ENCODE measurements at regions not wholly inside any gene's neighbourhood (a gene's known extent, or its start where the extent isn't known, plus 50 kb on each side); places are given as distances from the start of the nearest gene placed in this dataset.

DNA sequence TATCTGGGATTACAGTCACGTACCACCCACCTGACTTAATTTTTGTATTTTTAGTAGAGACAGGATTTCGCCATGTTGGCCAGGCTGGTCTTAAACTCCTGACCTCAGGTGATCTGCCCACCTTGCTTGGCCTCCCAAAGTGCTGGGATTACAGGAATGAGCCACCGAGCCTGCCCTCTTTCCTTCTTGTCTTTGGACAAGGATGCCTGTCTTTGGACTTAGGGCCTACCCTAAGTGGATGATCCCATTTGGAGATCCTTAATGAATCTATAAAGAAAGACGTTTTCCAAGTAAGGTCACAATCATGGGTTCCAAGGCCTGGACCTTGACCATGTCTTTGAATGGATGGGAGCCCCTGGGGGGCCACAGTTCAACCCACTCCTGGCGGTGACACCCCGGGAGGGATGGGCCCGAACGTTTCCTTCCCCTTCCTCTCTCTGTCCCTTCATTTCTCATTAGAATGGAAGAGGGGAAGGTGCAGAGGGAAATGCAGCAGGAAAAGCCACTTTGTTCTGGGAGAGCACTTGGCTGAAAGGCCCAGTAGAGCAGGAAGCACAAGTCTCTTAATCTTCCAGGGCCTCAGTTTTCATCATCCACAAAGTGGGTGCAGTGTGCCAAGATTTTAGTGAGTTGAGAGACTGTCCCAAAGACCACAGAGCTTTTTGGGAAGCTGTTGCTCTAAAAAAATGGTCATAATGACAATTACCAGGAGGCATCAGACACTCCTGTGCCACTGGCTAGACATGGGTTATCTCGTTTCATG lies 353.3 kb downstream of the SEC14L1 start:
- H3K27me3 Mint-ChIP-seq, result no peaks in the 10 kb centered on the region
- Histone ChIP-seq H3K9me3 (no peaks in the 10 kb centered on the region), H3K36me3 (ENCODE audit: control insufficient read depth in 2 of 2, extremely low read depth in 1 of 2, insufficient read depth in 1 of 2, low read length in 1 of 2) (peaks cover 57 to 93% of the 10 kb centered on the region in 2 donors), H3K4me1 (ENCODE audit: control insufficient read depth in 1 of 2, extremely low read depth in 1 of 2, insufficient read depth in 2 of 2, low read length in 2 of 2) (peaks cover 0 to 66% of the 10 kb centered on the region in 2 experiments), H3K27me3 (replicated peaks in 1 of 2; ENCODE audit: control insufficient read depth in 2 of 2, extremely low read depth in 1 of 2, insufficient read depth in 2 of 2, low read length in 1 of 2) (no peaks in the 10 kb centered on the region), H3K4me3 (ENCODE audit: control insufficient read depth in 1 of 2, extremely low read depth in 1 of 2, low read length in 1 of 2) (no peak overlapping the region), H3K27ac (ENCODE audit: low read length) (peak overlapping the region; percentile 37)
- peaks cover 17 to 31% (median 26%) of the 10 kb centered on the region in 3 donors for H3K4me1 Mint-ChIP-seq
- ATAC-seq (replicated peaks in 1 of 4), result no peak
- H3K4me3 Mint-ChIP-seq, result no peak overlapping the region
- ChIA-PET POLR2A (interaction anchor here in 1 of 2 donors (0.6 kb wide), 1 partner anchor 29 kb away, joined by 3 read pairs; no protein-coding TSS in a partner anchor), CTCF (interaction anchor here (0.6 to 3.4 kb wide), 8 partner anchors 9 to 169 kb away, joined by 3 to 19 read pairs (median 3); no protein-coding TSS in a partner anchor)
- H3K27ac Mint-ChIP-seq, result peak overlapping the region; percentile 67 to 89
- 75% methylated on average over 4 of the region's 9 CpGs for WGBS (ENCODE audit: insufficient coverage)
- no peak for DNase-seq
- H3K9me3 Mint-ChIP-seq, result no peaks in the 10 kb centered on the region
- H3K36me3 Mint-ChIP-seq, result peaks cover 14% of the 10 kb centered on the region

DNA sequence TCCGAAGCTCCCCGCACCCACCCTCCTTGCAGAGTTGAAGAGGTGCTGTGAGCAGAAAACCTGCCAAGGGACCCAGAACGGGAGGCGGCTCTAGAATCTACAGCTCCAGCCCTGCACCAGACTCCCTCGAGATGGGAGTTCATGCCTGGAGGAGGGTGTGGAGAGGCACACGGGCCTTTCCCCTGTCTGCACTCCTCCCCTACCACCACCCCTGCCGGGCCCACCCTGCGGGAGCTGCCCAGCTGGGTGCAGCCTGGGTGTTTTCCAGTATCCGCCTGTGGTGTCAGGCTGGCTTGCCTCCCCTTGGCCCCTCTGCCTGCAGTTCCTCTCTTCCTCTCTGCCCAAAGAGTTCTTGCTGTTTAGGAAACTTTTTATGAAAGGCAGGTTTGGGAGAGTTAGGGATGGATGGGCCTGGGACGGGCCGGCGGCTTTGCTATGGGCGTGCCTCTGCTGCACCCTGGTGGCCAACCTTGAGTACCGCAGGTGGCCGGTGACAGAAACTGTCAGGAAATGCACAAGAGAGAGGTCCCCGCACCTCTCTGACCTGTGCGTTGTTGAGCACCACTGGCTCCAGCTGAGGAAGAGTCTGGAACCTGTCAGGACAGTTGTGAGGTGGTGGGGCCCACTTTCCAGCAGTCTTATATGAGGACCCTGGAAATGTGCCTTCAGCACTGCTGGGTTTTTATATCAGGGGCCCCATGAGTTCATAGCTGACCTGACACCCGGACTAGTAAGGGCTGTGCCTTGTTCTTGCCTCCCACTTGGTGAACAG lies 354.1 kb downstream of the SEC14L1 start:
- Histone ChIP-seq H3K27me3 (replicated peaks in 1 of 2; ENCODE audit: control insufficient read depth in 2 of 2, extremely low read depth in 1 of 2, insufficient read depth in 2 of 2, low read length in 1 of 2) (no peaks in the 10 kb centered on the region), H3K9me3 (no peaks in the 10 kb centered on the region), H3K4me1 (ENCODE audit: control insufficient read depth in 1 of 2, extremely low read depth in 1 of 2, insufficient read depth in 2 of 2, low read length in 2 of 2) (peaks cover 0 to 63% of the 10 kb centered on the region in 2 experiments), H3K36me3 (ENCODE audit: control insufficient read depth in 2 of 2, extremely low read depth in 1 of 2, insufficient read depth in 1 of 2, low read length in 1 of 2) (peaks cover 56 to 93% of the 10 kb centered on the region in 2 donors), H3K4me3 (ENCODE audit: control insufficient read depth in 1 of 2, extremely low read depth in 1 of 2, low read length in 1 of 2) (no peak overlapping the region), H3K27ac (ENCODE audit: low read length) (peak overlapping the region; percentile 37)
- WGBS (ENCODE audit: insufficient coverage), result 15% methylated on average over 13 of the region's 18 CpGs
- Mint-ChIP-seq H3K27ac (peak overlapping the region; percentile 89), H3K27me3 (no peaks in the 10 kb centered on the region), H3K36me3 (peaks cover 18% of the 10 kb centered on the region), H3K4me3 (no peak overlapping the region), H3K4me1 (peaks cover 20 to 30% (median 26%) of the 10 kb centered on the region in 3 donors), H3K9me3 (no peaks in the 10 kb centered on the region)
- ChIA-PET POLR2A (interaction anchor here in 1 of 2 donors (0.6 kb wide), 1 partner anchor 28 kb away, joined by 3 read pairs; no protein-coding TSS in a partner anchor), CTCF (interaction anchor here (0.5 to 3.4 kb wide), 9 partner anchors 64 to 170 kb away, joined by 3 to 19 read pairs (median 4); no protein-coding TSS in a partner anchor)
- ATAC-seq (replicated peaks in 1 of 4) (peak; percentile 64 to 74 (median 70)), DNase-seq (peak in 34 of 35 experiments; percentile 42 to 87 (median 64))

DNA sequence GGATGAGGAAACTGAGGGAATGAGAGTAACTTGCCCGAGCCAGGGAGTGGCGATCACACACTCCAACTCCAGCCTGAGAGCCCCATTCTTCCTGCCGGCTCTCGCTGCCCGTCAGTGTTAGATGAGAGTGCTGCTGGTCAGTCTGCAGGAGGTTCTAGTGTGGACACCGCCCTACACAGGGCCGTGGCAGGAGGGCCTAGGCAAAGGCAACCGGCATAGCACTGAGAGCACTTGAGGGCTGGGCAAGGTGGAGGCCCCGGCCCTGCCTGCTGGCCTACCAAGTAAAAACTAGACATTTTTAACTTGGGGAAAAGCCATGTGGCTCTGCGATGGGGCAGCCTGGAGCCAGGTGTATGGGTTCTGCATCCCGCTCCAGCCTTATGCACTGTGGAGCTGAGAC lies 354.8 kb downstream of the SEC14L1 start:
- Histone ChIP-seq H3K4me3 (ENCODE audit: control insufficient read depth in 1 of 2, extremely low read depth in 1 of 2, low read length in 1 of 2) (no peak overlapping the region), H3K27me3 (replicated peaks in 1 of 2; ENCODE audit: control insufficient read depth in 2 of 2, extremely low read depth in 1 of 2, insufficient read depth in 2 of 2, low read length in 1 of 2) (no peaks in the 10 kb centered on the region), H3K4me1 (ENCODE audit: control insufficient read depth in 1 of 2, extremely low read depth in 1 of 2, insufficient read depth in 2 of 2, low read length in 2 of 2) (peaks cover 0 to 56% of the 10 kb centered on the region in 2 experiments), H3K36me3 (ENCODE audit: control insufficient read depth in 2 of 2, extremely low read depth in 1 of 2, insufficient read depth in 1 of 2, low read length in 1 of 2) (peaks cover 51 to 93% of the 10 kb centered on the region in 2 donors), H3K27ac (ENCODE audit: low read length) (peak overlapping the region; percentile 30), H3K9me3 (no peaks in the 10 kb centered on the region)
- H3K4me3 Mint-ChIP-seq, result no peak overlapping the region
- 98% methylated on average over 5 of the region's 11 CpGs for WGBS (ENCODE audit: insufficient coverage)
- ChIA-PET POLR2A (no interaction called here), CTCF (interaction anchor here (0.7 to 3.4 kb wide), 4 partner anchors 65 to 95 kb away, joined by 3 to 19 read pairs (median 8); no protein-coding TSS in a partner anchor)
- H3K27me3 Mint-ChIP-seq, result no peaks in the 10 kb centered on the region
- peaks cover 20 to 27% (median 26%) of the 10 kb centered on the region in 3 donors for H3K4me1 Mint-ChIP-seq
- no peak for ATAC-seq (replicated peaks in 1 of 4)
- peak in 1 of 35 experiments; percentile 2 for DNase-seq
- H3K9me3 Mint-ChIP-seq, result no peaks in the 10 kb centered on the region
- H3K27ac Mint-ChIP-seq, result peak overlapping the region; percentile 89
- H3K36me3 Mint-ChIP-seq, result peaks cover 20% of the 10 kb centered on the region

DNA sequence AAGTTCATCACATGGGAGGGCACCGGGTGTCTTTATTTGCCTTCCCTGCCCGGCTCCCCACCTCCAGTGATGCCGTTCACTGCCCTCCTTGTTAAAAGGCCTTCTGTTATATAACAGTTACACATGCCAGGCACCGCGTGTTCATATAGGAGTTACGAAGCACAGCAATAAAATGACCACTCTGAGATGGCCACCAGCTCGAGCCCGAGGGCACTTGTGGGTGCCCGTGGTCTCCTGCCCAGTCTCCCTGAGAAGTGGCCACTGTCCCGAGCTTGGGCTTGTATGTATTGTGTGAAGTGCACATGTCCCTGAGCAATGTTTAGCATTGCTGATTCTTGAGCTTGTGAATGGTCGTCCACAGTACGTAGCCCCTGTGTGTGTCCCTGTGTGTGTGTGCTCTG lies 355.6 kb downstream of the SEC14L1 start:
- ChIA-PET CTCF (interaction anchor here (1.8 to 3.4 kb wide), 2 partner anchors 66 to 67 kb away, joined by 7 to 19 read pairs; no protein-coding TSS in a partner anchor), POLR2A (no interaction called here)
- WGBS (ENCODE audit: insufficient coverage), result 98% methylated on average over 6 of the region's 12 CpGs
- ATAC-seq (replicated peaks in 1 of 4) (no peak), DNase-seq (peak in 1 of 35 experiments; percentile 8)
- H3K27ac ChIP-seq (ENCODE audit: low read length), result no peak overlapping the region
- H3K9me3 ChIP-seq, result no peaks in the 10 kb centered on the region
- Mint-ChIP-seq H3K4me3 (no peak overlapping the region), H3K27ac (peak overlapping the region in 1 of 2 donors; percentile 58), H3K4me1 (peaks cover 20 to 26% (median 25%) of the 10 kb centered on the region in 3 donors), H3K9me3 (no peaks in the 10 kb centered on the region), H3K36me3 (peaks cover 25% of the 10 kb centered on the region), H3K27me3 (no peaks in the 10 kb centered on the region)
- H3K4me3 ChIP-seq (ENCODE audit: control insufficient read depth in 1 of 2, extremely low read depth in 1 of 2, low read length in 1 of 2), result no peak overlapping the region
- peaks cover 0 to 48% of the 10 kb centered on the region in 2 experiments for H3K4me1 ChIP-seq (ENCODE audit: control insufficient read depth in 1 of 2, extremely low read depth in 1 of 2, insufficient read depth in 2 of 2, low read length in 2 of 2)
- H3K27me3 ChIP-seq (replicated peaks in 1 of 2; ENCODE audit: control insufficient read depth in 2 of 2, extremely low read depth in 1 of 2, insufficient read depth in 2 of 2, low read length in 1 of 2), result no peaks in the 10 kb centered on the region
- H3K36me3 ChIP-seq (ENCODE audit: control insufficient read depth in 2 of 2, extremely low read depth in 1 of 2, insufficient read depth in 1 of 2, low read length in 1 of 2), result peaks cover 50 to 92% of the 10 kb centered on the region in 2 donors

DNA sequence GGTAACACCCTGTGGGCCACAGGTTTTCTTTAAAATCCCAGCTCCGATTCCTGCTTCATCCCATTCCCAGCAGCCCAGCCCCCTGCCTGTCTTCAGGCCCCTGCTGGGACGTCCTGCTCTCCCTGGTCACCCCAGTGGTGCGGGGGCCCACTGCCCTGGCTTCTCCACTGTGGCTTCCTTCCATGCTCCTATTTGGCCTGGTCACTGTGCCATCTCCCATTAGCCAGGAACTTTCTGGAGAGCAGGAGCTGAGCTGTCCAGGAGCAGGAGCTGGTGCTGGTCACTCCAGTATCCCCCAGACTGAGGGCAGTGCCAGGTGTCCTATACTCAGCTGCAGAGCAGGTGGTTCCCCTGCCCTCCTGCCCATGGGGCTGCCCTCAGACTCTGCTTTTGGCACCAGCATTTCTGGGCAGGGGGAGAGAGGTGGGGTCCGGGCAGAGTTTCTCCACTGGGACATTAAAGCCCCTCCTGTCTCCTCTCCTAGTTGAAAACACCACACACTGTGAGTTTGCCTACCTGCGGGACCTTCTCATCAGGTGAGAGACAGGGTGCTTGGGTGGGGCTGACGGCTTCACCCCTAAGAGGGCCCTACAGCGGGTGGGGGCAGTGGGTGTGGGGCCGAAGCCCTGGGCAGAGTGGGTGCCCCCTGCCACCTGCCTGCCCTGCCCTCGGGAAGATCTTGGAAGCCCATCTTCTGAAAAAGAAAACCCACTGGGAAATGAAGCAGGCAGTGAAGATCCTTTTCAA lies 356.2 kb downstream of the SEC14L1 start:
- ChIA-PET POLR2A (no interaction called here), CTCF (interaction anchor here (1.8 to 3.4 kb wide), 2 partner anchors 67 kb away, joined by 7 to 19 read pairs; no protein-coding TSS in a partner anchor)
- ATAC-seq (replicated peaks in 1 of 4), result no peak
- Mint-ChIP-seq H3K4me1 (peaks cover 18 to 24% (median 23%) of the 10 kb centered on the region in 3 donors), H3K27ac (no peak overlapping the region), H3K27me3 (no peaks in the 10 kb centered on the region), H3K4me3 (no peak overlapping the region), H3K36me3 (peaks cover 26% of the 10 kb centered on the region), H3K9me3 (no peaks in the 10 kb centered on the region)
- Histone ChIP-seq H3K4me1 (ENCODE audit: control insufficient read depth in 1 of 2, extremely low read depth in 1 of 2, insufficient read depth in 2 of 2, low read length in 2 of 2) (peaks cover 0 to 42% of the 10 kb centered on the region in 2 experiments), H3K36me3 (ENCODE audit: control insufficient read depth in 2 of 2, extremely low read depth in 1 of 2, insufficient read depth in 1 of 2, low read length in 1 of 2) (peaks cover 54 to 93% of the 10 kb centered on the region in 2 donors), H3K27ac (ENCODE audit: low read length) (no peak overlapping the region), H3K27me3 (replicated peaks in 1 of 2; ENCODE audit: control insufficient read depth in 2 of 2, extremely low read depth in 1 of 2, insufficient read depth in 2 of 2, low read length in 1 of 2) (no peaks in the 10 kb centered on the region), H3K9me3 (no peaks in the 10 kb centered on the region), H3K4me3 (ENCODE audit: control insufficient read depth in 1 of 2, extremely low read depth in 1 of 2, low read length in 1 of 2) (no peak overlapping the region)
- 100% methylated on average over 2 of the region's 9 CpGs for WGBS (ENCODE audit: insufficient coverage)
- peak in 2 of 35 experiments; percentile 2 to 3 for DNase-seq
